Astrocyte of the cerebellum (primary cell): ENCODE measurements at regions not wholly inside any gene's neighbourhood (a gene's known extent, or its start where the extent isn't known, plus 50 kb on each side); places are given as distances from the start of the nearest gene placed in this dataset.

Experiments
- DNase-seq: peaks from one replicate; pipeline ENCODE4 v3.0.0-alpha.2; 2011; ENCODE audit warnings: low read depth
- H3K4me3 ChIP-seq: 2 replicates; pipeline ENCODE4 v1.5.1; 2011; ENCODE audit warnings: mild to moderate bottlenecking, low read depth, low read length, moderate library complexity
- in situ Hi-C: cut with HindIII; loops from 2 replicates; pipeline ENCODE4 v1.10.0; 2017; ENCODE audit warnings: low sequenced_read_pairs
- TF ChIP-seq, protein P1 (sequence below): IDR thresholded peaks from 2 replicates; pipeline ENCODE4 v1.5.1; 2012; ENCODE audit warnings: low read length, low read depth, moderate library complexity, mild to moderate bottlenecking; ENCODE audit errors: missing control alignments

- no peak for DNase-seq
- no peak overlapping the region for H3K4me3 ChIP-seq
- TF ChIP-seq, protein P1, sequence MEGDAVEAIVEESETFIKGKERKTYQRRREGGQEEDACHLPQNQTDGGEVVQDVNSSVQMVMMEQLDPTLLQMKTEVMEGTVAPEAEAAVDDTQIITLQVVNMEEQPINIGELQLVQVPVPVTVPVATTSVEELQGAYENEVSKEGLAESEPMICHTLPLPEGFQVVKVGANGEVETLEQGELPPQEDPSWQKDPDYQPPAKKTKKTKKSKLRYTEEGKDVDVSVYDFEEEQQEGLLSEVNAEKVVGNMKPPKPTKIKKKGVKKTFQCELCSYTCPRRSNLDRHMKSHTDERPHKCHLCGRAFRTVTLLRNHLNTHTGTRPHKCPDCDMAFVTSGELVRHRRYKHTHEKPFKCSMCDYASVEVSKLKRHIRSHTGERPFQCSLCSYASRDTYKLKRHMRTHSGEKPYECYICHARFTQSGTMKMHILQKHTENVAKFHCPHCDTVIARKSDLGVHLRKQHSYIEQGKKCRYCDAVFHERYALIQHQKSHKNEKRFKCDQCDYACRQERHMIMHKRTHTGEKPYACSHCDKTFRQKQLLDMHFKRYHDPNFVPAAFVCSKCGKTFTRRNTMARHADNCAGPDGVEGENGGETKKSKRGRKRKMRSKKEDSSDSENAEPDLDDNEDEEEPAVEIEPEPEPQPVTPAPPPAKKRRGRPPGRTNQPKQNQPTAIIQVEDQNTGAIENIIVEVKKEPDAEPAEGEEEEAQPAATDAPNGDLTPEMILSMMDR = no peak
- in situ Hi-C loops = no loop called here
Measured at GRCh38 chr6:68007717-68008116, 627.4 kb upstream of the ADGRB3 start.

DNA sequence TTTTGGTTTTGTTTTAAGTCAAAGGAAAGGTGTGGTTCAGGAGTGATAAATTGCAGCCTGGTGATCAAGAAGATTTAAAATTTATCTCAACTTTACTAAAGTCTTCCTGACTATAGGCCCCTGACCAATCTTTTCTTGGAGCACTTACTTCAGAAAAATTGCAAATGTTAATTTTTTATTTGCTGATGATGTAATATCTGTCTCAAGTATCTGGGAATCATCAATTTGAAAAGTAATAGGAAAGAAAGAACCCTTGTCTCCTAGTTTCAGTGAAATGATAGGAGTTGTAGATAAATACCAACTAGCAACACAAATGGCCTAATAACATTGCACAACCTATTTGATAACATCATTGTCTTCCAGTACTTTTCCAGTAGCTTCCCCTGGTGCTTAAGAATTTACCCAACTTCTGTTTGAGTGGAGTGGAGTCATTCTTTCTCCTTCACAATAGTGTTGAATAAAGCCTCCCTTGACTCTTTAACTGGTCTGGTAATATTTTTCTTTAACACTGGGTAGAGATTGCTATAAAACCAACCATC is 648.3 kb upstream of the ADGRB3 start:
- no peak for DNase-seq
- in situ Hi-C loops = no loop called here
- TF ChIP-seq, protein P1 = no peak
- H3K4me3 ChIP-seq = no peak overlapping the region

DNA sequence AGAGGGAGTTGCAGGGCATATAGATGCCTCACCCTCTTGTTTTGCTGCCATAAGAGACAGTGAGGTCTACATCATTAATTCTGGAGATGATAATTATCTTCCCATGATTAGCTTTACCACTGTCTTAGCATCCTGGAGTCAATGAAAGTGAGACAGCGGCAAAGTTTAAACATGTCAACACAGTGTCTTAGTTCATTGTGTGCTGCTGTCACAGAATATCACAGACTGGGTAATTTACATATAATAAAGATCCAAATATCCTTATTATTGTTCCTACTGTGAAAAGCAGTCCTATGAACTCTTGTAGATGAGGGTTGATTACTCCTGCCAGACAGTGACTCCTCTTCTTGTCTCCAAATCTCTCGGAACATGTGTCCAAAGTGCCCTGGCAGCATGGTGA is 658.6 kb upstream of the ADGRB3 start:
- TF ChIP-seq, protein P1 = no peak
- no peak overlapping the region for H3K4me3 ChIP-seq
- in situ Hi-C loops = no loop called here
- DNase-seq = no peak

- TF ChIP-seq, protein P1 = no peak
- H3K4me3 ChIP-seq = no peak overlapping the region
- in situ Hi-C loops = no loop called here
- DNase-seq = no peak
Measured at GRCh38 chr6:67974931-67975330, 660.2 kb upstream of the ADGRB3 start.

DNA sequence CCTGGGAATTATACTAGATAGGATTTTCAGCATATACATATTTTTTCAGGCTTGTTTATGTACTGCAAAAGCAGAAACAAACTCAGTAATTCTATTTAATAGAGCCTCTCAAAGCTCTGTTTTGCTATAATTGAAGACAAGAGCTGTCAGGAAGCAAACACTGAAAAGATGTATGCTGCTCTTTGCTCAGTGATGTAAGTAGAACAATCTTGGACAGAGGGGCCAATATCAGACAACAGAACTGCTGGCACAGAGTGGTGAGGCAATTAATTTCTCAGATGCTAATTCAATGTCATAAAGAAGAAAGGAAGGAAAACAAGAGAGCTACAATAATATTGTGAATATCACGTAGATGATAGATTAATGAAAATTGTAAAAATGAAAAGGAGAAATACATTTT is 663.3 kb upstream of the ADGRB3 start:
- no peak overlapping the region for H3K4me3 ChIP-seq
- TF ChIP-seq, protein P1 = no peak

DNA sequence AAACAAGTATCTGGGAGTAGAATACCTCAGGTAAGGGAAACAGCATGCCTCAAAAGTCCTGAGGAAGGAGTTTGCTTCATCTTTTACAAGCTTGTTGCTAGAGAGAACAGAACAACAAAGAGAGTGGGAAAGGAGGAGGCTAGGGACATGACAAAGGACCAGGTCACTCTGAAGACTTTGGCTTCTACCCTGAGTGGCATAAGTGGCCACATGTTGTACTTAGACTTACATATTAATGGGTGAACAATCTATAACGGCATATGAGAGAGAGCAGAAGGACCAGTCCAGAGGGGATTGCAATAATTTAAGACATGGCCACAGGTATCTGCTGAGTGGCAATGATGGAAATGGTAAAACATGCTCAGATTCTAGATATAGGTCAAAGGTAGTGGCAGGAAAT is 668.3 kb upstream of the ADGRB3 start:
- in situ Hi-C loops = no loop called here
- TF ChIP-seq, protein P1 = no peak

More for the DNA sequence above, 663.3 kb upstream of the ADGRB3 start:
- in situ Hi-C loops = no loop called here
- DNase-seq = no peak

DNA sequence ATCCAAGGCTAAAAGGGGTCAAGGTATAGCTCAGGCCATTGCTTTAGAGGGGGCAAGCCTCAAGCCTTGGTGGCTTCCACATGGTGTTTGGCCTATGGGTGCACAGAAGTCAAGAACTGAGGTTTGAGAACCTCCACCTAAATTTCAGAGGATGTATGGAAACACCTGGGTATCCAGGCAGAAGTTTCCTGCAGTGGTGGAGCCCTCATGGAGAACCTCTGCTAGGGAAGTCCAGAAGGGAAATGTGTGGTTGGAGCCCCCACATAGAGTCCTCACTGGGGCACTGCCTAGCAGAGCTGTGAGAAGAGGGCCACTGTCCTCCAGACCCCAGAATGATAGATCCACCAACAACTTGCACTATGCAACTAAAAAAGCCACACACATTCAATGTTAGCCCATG is 678.7 kb upstream of the ADGRB3 start:
- DNase-seq = no peak
- in situ Hi-C loops = no loop called here
- TF ChIP-seq, protein P1 = no peak
- no peak overlapping the region for H3K4me3 ChIP-seq

More for the DNA sequence above, 668.3 kb upstream of the ADGRB3 start:
- DNase-seq = no peak
- no peak overlapping the region for H3K4me3 ChIP-seq
